Fibroblast of skin of abdomen (primary cell): ENCODE measurements at regions not wholly inside any gene's neighbourhood (a gene's known extent, or its start where the extent isn't known, plus 50 kb on each side); places are given as distances from the start of the nearest gene placed in this dataset.

Source experiments
- DNase-seq: peaks from one replicate; pipeline ENCODE4 v3.0.0-alpha.2; 2013

DNA sequence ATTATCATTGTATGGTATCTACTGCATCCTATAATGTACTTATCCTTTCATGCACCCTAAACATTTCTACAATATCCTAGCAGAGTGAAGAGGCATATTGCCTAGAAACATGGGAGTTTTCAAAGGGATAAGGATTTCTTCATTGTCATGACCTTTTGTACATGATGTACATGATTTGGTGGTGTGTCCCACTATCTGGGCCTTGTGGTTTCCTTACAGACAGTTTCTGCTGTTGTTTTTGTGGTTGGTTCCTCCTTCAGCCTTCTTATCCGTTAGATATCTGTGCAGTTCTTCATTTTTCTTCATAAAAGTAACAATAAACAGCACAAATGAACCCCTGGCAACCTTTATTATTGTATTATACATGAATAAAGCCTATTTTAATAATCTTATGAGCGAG is 70.4 kb upstream of the BACH1 start:
- DNase-seq, result no peak

DNA sequence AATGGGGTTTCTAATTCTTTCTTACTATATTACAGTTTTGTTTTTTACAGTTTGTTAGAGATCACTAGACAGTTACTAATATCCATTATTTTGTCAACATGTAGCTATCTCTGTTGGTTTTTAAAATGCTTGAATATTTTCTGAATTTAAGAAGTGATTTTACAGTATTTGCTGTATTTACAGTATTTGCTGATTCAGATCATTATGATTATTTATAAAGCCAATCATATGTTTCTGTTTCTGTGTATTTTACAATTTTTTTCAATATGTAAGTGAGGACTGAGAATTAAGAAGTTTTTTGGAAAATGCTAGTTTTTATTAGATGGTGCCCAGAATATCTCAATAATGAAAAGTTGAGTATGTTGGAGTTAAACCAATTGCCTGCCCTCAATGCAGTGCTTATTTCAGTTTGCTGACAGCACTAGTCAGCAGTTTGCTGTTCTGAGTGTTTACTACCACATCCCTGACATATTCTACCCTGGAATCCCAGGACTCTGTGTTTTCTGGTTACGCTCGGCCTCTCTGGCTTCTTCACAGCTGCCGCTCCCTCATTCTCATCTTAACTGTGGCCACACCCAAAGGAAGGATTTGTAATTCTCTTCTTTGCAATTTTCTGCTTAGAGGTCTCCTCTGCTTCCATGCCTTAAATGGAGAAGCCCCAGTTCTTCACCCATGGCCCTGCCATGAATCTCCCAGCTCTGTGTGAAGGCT is 68.0 kb upstream of the BACH1 start:
- no peak for DNase-seq

DNA sequence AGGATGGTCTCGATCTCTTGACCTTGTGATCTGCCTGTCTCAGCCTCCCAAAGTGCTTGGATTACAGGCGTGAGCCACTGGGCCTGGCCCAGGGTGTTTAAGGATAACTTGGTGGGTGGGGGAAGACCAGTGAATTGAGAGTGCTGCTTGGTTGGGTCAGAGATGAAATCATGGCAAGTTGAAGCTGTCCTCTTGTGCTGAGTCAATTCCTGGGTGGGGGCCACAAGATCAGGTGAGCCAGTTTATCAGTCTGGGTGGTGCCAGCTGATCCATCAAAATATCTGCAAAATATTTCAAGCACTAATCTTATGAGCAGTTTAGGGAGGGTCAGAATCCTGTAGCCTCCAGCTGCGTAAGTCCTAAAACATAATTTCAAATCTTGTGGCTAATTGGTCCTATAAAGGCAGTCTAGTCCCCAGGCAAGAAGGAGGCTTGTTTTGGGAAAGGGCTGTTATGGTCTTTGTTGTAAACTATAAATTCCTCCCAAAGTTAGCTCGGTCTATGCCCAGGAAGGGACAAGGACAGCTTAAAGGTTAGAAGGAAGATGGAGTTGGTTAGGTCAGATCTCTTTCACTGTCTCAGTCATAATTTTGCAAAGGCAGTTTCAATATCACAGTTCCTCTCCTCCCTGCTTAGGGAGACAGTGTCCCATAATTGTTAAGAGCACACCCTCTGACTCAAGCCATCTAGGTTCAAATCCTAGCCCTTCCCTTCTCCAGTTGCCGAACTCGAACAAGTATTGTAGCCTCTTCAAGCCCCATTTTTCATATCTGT is 66.8 kb upstream of the BACH1 start:
- no peak for DNase-seq

DNA sequence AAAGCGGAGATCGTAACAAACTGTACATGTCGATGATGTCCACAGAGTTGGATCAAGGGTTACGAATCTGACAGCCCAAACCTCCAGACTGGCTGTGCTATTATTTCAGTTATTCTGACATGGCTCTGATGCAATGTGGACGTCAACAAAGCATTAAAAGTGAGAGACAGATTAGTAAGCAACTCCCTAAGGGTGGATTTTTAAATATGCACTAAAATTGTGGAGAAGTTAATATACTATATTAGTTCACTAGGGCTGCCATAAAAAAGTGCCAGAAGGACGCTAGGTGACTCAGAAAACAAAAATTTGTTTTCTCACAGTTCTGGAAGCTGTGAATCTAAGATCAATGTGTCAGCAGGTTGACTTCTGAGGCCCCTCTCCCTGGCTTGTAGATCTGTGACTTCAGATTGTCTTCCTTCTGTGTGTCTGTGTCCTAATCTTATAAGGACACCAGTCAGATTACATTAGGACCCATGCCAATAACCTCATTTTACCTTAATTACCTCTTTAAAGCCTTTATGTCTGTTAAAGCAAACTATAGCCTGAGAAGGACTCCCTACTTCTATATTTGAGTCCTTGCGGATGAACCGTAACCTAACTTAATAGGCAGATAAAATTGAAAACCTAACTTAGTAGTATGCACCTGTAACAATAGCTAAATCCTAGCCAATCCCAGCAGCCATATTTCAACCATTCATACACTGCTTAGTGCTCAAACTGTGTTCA is 66.0 kb upstream of the BACH1 start:
- DNase-seq, result peak; percentile 81

DNA sequence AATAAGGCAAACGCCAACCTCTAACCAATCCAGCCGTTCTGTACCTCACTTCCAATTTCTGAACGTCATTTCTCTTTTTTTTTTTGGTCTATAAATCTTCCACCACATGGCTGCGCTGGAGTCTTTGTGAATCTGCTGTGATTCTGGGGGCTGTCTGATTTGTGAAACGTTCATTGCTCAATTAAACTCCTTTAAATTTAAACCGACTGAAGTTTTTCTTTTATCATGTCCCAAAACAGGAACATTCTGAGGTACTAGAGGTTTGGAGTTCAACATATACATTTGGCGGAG is 65.5 kb upstream of the BACH1 start:
- peak; percentile 65 for DNase-seq

DNA sequence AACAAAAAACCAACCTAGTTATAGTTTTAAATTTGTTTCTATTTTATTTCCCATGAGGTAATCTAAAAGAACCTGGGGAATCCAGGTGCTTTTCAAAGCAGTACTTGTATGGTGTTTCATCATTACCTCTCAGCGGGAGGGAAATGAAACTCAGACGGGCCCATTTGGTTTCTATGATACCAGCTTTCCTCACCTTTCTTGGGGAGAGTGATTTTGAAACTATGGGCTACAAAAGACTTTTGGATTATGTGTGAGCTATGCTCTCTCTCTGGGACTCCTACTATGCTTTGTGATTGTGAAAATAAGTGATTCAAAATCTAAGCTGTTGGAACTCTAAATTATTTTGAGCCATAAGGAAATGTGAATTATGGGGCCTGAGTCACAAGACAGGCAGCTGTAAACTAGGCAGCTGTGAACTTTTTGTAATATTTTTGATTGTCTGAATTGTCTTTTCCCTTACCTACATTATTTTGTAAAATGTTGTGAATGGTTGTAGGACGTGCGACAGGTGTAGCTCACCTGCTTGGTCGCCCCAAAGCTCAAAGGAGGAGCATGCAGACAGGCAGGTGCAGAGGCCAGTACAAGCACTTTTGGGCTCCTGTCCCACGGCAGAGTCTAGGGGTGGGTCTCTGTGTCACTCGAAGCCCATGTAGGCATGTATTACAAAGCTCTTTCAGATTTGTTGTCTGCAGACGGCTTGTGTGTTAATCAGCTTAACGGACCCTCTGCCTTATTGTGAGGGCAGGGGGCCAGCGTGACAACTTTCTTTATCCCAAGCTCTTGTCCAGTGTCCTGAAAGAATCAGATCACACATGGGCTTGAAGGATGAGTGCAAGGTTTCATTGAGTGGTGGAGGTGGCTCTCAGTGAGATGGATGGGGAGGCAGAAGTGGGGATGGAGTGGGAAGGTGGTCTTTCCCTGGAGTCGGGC is 64.8 kb upstream of the BACH1 start:
- peak; percentile 32 for DNase-seq

DNA sequence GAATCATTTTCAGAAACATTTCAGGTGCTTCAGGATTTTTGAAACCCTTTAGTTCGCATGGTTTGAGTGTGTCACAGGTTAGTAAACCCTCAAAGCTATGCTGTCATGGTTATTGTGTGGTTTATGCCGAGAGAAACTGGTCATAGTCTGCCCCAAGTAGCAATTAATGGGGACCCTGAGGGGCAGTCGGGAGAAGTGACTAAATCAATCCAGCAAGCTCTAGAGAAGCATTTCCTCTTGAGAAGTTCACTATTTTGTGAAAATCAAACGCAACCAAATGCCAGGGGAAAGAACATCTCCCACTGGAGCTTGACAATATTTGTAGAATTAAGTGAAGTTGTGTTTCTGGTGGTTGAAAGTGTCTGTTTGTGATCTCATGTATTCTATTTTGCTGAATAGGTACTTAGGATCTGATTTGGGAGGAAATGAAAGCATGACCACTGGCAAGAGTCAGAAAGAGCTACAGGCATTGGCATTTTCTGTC is 63.0 kb upstream of the BACH1 start:
- DNase-seq, result no peak

DNA sequence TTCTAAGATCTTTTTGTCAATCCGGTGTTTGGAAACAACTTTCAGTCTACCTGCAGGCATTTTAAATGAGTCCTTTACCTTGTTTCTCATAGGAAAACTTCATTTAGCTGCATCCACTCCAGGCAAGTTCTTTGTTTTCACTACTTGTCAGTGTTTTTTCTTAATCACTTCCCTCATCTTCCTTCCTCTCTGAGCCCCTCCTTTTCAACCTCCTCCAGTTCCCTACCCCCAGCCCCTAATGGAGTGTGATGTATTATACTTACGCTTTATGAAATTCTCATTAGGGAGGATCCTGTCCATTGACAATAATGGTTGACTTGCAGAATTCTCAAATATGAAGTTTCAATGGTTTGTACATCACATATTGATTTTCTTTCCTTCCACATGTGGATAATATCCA is 62.5 kb upstream of the BACH1 start:
- no peak for DNase-seq

DNA sequence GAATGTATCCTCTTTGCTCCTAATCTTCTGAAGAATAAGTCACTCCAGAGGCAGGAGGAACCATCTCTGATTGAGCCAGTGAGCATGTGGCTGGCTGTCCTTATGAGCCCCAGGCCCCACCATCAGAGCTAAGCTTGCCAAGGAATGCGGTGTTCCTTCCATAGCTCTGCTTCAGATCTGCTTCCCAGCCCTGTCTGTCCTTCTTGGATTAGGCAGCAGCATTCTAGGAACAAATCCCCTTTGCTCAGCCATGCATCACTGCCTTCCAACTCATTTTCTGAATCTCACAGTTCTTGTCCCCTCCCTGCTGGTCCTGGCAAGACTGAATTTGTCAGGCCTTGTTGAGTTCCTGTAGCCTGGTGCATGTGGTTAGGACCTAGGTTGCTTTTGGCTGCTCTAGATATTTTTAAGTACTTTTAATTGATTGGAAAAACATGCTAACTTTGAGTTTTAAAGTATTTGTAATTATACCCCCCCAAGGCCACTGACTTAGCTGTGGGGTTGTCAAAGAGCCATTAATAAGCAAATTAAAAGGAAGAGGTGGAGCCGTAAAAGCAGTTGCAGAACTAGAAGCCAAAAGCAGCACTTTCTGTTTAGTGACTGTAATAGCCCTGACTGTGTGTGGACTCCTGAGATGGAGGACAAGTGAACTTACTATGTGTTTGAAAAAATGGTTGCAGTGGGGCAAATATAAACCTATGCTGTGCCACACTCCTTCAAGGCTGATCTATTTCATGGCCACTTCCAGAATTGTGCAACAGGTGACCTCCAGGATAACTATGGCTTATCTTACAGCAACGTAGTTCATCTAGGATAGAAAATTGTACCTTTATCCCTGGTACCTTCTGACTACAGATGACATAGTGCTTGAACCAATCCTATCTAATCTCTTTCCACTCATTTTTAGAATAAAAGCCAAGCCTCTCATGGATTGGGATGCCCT is 61.3 kb upstream of the BACH1 start:
- peak; percentile 75 for DNase-seq

DNA sequence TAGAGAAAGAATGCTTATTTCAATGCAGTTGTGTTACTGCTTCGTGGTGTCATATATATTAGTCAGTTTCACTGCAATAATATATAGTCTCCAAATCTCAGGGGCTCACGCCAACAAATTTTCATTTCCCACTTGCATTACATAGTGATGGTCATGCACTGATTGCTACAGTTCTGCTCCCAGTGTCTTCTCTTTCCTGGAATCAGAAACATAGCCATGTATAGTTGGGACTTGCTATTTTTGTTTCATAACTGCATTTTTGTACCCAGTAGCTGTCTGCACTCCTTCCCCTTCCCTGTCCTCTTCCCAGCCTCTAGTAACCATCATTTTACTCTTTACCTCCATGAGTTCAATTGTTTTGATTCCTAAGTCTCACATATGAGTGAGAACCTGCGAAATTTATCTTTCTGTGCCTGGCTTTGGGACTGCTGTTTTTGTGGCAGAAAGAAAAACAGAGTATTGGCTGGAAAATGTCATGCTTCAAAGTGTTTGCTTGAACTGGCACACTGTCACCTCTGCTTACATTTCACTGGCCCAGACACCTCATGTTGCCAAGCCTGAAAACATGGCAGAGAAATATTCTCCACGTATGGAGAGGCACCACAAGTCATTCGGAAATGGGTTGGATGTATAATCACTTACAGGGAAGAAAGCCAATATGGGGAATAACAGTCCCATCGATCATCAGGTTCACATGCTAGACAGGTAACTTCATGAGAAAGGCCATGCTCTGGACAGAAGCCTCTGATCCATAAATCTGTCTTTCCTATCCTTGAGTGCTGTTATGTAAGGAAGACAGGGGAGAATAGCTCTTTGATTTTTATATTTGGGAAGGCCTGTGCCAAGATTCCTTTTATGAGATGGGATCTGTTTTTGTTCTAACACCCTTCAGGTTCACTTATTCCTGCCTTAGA is 60.4 kb upstream of the BACH1 start:
- DNase-seq, result peak; percentile 81

DNA sequence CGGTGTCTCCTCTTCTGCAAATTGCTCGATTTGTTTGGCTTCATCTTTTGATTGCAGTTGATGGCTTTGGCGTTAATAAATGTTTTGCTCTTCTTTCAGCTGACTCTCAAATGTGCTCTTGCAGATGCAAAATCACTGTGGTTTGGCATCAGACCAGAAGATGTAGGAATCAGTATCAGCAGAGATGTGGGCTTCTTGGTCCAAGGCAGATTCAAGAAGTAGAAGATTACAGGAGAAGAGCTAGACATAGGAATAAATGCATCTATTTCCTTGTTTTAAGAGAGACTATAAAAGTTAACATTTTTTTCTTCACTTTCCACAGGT is 59.8 kb upstream of the BACH1 start:
- peak; percentile 79 for DNase-seq

DNA sequence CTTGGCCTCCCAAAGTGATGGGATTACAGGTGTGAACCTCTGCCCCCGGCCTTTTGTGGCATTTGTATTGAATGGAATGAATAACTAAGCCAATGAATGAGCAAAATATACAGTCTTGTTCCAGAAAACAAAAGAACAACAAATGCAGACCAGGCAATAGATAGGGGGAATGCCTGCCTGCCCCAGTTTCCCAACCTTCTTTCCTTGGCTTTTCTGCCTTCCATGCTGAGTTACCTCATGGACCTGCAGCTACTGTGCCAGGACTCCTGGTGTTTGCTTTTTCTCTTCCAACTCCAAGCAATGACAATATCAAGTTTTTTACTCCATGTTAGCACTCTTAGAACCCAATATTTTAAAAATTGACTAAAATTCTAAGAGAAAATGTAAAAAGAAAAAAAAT is 58.6 kb upstream of the BACH1 start:
- DNase-seq, result no peak

DNA sequence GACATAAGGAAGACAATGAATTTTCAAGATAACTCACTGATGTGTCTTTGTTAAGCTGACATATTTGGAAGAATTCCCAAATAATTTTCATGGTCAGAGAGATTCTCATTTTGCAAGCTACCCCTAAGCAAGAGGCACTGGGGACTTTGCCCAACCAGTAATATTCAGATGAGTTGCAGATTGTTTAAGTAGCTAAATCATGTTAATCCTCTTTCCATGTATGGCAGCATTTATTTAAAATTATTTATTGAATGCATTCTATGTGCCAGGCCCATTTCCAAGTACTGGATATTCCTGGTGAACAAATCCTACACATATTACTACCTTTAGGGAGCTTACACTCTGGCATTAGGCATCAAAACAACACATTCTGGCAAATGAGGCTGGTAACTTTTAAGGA is 56.5 kb upstream of the BACH1 start:
- peak; percentile 34 for DNase-seq

DNA sequence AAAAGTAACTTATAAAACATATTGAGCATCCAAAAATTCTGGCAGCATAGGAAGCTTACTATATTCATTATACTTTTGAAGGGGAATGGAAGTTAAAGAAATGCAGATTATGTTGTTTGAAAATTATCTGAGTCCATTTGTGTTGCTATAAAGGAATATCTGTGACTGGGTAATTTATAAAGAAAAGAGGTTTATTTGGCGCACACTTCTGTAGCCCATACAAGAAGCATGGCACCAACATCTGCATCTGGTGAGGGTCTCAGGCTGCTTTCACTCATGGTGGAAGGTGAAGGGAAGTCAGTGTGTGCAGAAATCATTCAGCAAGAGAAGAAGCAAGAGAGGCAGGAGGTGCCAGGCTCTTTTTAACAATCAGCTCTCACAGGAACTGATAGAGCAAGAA is 55.5 kb upstream of the BACH1 start:
- DNase-seq, result no peak

DNA sequence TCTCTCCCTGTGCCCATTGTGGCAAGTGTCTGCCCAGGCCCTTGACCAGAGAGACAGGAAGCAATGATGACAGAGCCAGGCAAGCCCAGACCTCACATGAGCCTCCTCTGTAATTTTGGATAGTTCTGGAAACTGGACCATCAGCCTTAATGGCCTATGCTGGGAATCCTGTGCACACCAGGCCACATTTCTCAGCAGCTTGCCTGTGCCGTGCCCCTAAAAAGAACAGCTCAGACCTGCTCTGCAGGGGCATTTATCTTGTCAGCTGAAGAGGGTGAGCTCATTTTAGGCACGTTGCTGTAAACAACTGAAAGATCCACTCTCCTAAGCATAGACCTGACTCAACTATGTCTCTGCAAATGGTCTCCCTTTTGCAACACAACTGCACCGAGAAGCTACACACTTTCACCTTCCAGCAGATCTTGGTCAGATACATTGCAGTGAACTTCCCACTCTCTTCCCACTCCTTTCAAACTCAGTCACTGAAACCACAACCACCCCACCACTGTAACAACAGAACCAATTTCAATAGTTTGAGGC is 53.5 kb upstream of the BACH1 start:
- DNase-seq, result no peak

DNA sequence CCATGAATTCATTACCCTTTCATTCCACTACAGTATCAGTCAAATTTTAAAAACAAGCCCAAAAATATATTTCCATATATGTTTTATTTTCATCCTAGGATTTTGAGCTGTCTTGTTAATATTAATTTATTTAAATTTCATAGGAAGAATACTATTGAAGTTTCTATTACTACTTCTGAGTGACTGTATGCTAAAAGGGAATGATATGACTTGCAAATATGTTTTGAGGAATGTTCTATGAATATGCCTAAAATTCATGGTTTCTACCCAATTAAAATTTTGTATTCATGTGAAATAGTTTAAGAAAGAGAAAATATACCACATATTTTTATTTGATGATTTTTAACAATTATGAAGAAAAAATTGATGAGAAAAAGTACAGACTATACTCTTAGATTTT is 52.9 kb upstream of the BACH1 start:
- no peak for DNase-seq

DNA sequence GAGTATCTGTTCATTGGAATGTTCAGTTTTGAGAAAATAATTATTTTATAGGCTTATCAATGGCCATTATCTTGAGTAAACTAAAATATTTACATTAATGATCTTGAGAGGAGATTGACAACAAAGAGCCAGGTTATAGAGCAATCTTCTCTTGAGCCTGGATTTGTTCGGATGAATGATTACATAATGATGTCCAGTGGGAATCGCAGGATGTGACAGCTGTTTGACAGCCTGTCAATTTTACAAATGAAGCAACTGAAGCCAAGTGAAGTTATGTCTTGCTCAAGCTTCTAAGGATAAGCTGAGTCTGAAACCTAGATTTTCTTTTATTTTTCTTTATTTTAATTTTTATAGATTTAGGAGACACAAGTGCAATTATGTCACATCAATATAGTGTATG is 52.1 kb upstream of the BACH1 start:
- DNase-seq, result no peak

DNA sequence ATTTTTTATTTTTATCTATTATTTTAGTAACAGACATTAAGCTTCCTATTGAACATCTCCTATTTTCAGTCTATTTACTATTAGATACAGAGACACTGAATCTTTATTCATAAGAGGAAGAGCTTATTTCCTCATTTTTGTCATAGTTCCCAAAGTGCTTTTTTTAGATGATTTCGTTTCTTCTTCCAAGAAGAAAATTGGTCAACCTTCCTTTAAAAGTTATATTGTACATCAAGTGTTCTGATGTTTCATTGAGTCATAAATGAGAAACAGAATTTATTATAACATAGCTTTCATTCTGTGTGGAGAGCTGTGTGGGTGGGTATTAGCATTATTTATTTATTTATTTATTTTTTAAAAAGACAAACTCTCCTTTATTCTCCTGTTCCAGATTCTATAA is 50.6 kb upstream of the BACH1 start:
- peak; percentile 14 for DNase-seq
